Neural cell (in vitro differentiated cells): ENCODE measurements at regions not wholly inside any gene's neighbourhood (a gene's known extent, or its start where the extent isn't known, plus 50 kb on each side); places are given as distances from the start of the nearest gene placed in this dataset.
A peak's percentile ranks its signal among the peaks of the same experiment; 100 is the strongest.

Source experiments
- H2AFZ ChIP-seq: fragments of 200-600, 300-800 bp; sonication (generic), shearing (Covaris generic); 2 replicates; pipeline ENCODE4 v1.6.0; 2014; ENCODE audit warnings: low read depth, mild to moderate bottlenecking, antibody characterized with exemption, low read length, moderate library complexity
- H3F3A ChIP-seq: fragments of 200-600 bp; shearing (Covaris generic); 2 replicates; pipeline ENCODE4 v1.6.1; 2016; ENCODE audit warnings: mild to moderate bottlenecking, moderate library complexity, mixed read lengths, antibody characterized with exemption, low read length; ENCODE audit not compliant: insufficient read depth, poor library complexity, severe bottlenecking
- H3K27ac ChIP-seq: fragments of 200-600, 300-800 bp; sonication (generic), shearing (Covaris generic); 2 replicates; pipeline ENCODE4 v1.5.1; 2014; ENCODE audit warnings: mild to moderate bottlenecking, low read length, moderate library complexity
- H3K27me3 ChIP-seq: fragments of 300-800, 200-600 bp; sonication (generic), shearing (Covaris generic); 2 replicates; pipeline ENCODE4 v1.6.0; 2014; ENCODE audit warnings: mild to moderate bottlenecking, low read depth, low read length, moderate library complexity; ENCODE audit not compliant: insufficient read depth
- H3K36me3 ChIP-seq: fragments of 300-800, 200-600 bp; sonication (generic), shearing (Covaris generic); 2 replicates; pipeline ENCODE4 v1.5.1; 2014; ENCODE audit warnings: mild to moderate bottlenecking, antibody characterized with exemption, low read length, moderate library complexity; ENCODE audit not compliant: insufficient read depth
- H3K4me2 ChIP-seq: fragments of 300-800, 200-600 bp; sonication (generic), shearing (Covaris generic); 2 replicates; pipeline ENCODE4 v1.6.0; 2014; ENCODE audit warnings: mild to moderate bottlenecking, low read length
- H3K4me3 ChIP-seq: fragments of 300-800, 200-600 bp; sonication (generic), shearing (Covaris generic); 2 replicates; pipeline ENCODE4 v1.5.1; 2014; ENCODE audit warnings: mild to moderate bottlenecking, low read length, moderate library complexity
- H3K79me2 ChIP-seq: fragments of 200-600 bp; shearing (Covaris generic); replicated peaks from 2 replicates; pipeline ENCODE4 v1.6.0; 2014; ENCODE audit warnings: mild to moderate bottlenecking, low read length, moderate library complexity; ENCODE audit not compliant: insufficient read depth
- H3K9ac ChIP-seq: fragments of 300-800, 200-600 bp; sonication (generic), shearing (Covaris generic); 2 replicates; pipeline ENCODE4 v1.6.1; 2016; ENCODE audit warnings: mild to moderate bottlenecking, low read length, mixed read lengths
- H3K9me2 ChIP-seq: fragments of 200-600 bp; shearing (Covaris generic); 2 replicates; pipeline ENCODE4 v1.6.1; 2016; ENCODE audit warnings: mild to moderate bottlenecking, low read length, mixed read lengths; ENCODE audit not compliant: insufficient read depth
- H3K9me3 ChIP-seq: fragments of 200-600, 300-800 bp; sonication (generic), shearing (Covaris generic); 2 replicates; pipeline ENCODE4 v1.6.1; 2016; ENCODE audit warnings: mild to moderate bottlenecking, mixed run types, low read length, moderate library complexity, mixed read lengths
- H4K20me1 ChIP-seq: fragments of 200-600 bp; shearing (Covaris generic); 2 replicates; pipeline ENCODE4 v1.6.1; 2016; ENCODE audit warnings: mild to moderate bottlenecking, mixed run types; ENCODE audit not compliant: insufficient read depth
- EP300 ChIP-seq: fragments of 450-650 bp; conservative IDR thresholded peaks from 2 replicates; pipeline ENCODE4 v1.6.1; 2014; ENCODE audit warnings: antibody characterized with exemption, mild to moderate bottlenecking, moderate library complexity; ENCODE audit not compliant: poor library complexity, severe bottlenecking
- EZH2 ChIP-seq: fragments of 200-600, 300-800 bp; shearing (Covaris generic), sonication (generic); IDR thresholded peaks from 2 replicates; pipeline ENCODE4 v1.6.1; 2014; ENCODE audit warnings: antibody characterized with exemption, low read length, borderline replicate concordance, mild to moderate bottlenecking; ENCODE audit not compliant: insufficient read depth, poor library complexity, severe bottlenecking
- MXI1 ChIP-seq: fragments of 450-650 bp; conservative IDR thresholded peaks from 2 replicates; pipeline ENCODE4 v1.6.1; 2014; ENCODE audit warnings: antibody characterized with exemption, mild to moderate bottlenecking; ENCODE audit not compliant: poor library complexity, severe bottlenecking
- POLR2AphosphoS5 ChIP-seq: IDR thresholded peaks from 2 replicates; pipeline ENCODE4 v1.6.1; 2012
- RAD21 ChIP-seq: fragments of 450-650 bp; conservative IDR thresholded peaks from 2 replicates; pipeline ENCODE4 v1.6.1; 2014; ENCODE audit warnings: antibody characterized with exemption, mild to moderate bottlenecking, moderate library complexity
- SMC3 ChIP-seq: fragments of 450-650 bp; conservative IDR thresholded peaks from 2 replicates; pipeline ENCODE4 v1.6.1; 2014; ENCODE audit warnings: antibody characterized with exemption, mild to moderate bottlenecking, moderate library complexity; ENCODE audit not compliant: poor library complexity
- TAF1 ChIP-seq: IDR thresholded peaks from 2 replicates; pipeline ENCODE4 v1.6.1; 2012; ENCODE audit warnings: low read depth
- TF ChIP-seq, protein P1 (sequence below): IDR thresholded peaks from 2 replicates; pipeline ENCODE4 v1.6.1; 2012; ENCODE audit warnings: borderline replicate concordance
- TF ChIP-seq, protein P2 (sequence below): fragments of 450-650 bp; IDR thresholded peaks from 2 replicates; pipeline ENCODE4 v1.5.1; 2014; ENCODE audit warnings: antibody characterized with exemption, mild to moderate bottlenecking, moderate library complexity; ENCODE audit not compliant: poor library complexity, severe bottlenecking

DNA sequence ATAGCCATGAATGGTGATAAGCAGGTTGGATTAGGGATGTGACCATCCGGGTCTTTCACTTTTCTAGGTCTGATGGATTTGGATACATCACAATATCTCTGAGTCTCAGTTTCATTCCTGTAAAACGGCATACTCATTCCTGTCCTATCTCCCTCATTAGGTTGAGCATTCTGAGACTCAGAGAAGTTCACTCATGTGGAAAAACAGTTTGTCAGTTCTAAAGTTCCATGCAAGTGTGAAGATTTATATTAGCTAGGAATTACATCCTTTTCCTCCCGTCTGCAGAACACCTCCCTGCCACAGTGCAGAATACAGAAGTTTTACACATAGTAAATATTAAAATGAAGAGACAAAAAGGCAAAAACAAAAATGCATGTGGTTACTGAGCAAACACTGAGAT lies 94.2 kb upstream of the SLC25A13 start:
- Histone ChIP-seq H3K79me2 (peaks cover 11% of the 10 kb centered on the region), H3K27ac (no peak overlapping the region), H3K4me3 (no peak overlapping the region), H3K9me2 (no peaks in the 10 kb centered on the region), H3K36me3 (no peaks in the 10 kb centered on the region), H3K4me2 (no peak overlapping the region), H3K27me3 (no peaks in the 10 kb centered on the region), H3K9ac (no peak overlapping the region), H3F3A (no peaks in the 10 kb centered on the region), H3K9me3 (no peaks in the 10 kb centered on the region), H2AFZ (no peak overlapping the region), H4K20me1 (no peaks in the 10 kb centered on the region)
- TF ChIP-seq EZH2: no peak
- TF ChIP-seq RAD21: no peak
- TF ChIP-seq MXI1: no peak
- TF ChIP-seq SMC3: no peak
- TF ChIP-seq TAF1: no peak
- TF ChIP-seq POLR2AphosphoS5: no peak
- TF ChIP-seq, protein P1, sequence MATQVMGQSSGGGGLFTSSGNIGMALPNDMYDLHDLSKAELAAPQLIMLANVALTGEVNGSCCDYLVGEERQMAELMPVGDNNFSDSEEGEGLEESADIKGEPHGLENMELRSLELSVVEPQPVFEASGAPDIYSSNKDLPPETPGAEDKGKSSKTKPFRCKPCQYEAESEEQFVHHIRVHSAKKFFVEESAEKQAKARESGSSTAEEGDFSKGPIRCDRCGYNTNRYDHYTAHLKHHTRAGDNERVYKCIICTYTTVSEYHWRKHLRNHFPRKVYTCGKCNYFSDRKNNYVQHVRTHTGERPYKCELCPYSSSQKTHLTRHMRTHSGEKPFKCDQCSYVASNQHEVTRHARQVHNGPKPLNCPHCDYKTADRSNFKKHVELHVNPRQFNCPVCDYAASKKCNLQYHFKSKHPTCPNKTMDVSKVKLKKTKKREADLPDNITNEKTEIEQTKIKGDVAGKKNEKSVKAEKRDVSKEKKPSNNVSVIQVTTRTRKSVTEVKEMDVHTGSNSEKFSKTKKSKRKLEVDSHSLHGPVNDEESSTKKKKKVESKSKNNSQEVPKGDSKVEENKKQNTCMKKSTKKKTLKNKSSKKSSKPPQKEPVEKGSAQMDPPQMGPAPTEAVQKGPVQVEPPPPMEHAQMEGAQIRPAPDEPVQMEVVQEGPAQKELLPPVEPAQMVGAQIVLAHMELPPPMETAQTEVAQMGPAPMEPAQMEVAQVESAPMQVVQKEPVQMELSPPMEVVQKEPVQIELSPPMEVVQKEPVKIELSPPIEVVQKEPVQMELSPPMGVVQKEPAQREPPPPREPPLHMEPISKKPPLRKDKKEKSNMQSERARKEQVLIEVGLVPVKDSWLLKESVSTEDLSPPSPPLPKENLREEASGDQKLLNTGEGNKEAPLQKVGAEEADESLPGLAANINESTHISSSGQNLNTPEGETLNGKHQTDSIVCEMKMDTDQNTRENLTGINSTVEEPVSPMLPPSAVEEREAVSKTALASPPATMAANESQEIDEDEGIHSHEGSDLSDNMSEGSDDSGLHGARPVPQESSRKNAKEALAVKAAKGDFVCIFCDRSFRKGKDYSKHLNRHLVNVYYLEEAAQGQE: no peak
- TF ChIP-seq, protein P2, sequence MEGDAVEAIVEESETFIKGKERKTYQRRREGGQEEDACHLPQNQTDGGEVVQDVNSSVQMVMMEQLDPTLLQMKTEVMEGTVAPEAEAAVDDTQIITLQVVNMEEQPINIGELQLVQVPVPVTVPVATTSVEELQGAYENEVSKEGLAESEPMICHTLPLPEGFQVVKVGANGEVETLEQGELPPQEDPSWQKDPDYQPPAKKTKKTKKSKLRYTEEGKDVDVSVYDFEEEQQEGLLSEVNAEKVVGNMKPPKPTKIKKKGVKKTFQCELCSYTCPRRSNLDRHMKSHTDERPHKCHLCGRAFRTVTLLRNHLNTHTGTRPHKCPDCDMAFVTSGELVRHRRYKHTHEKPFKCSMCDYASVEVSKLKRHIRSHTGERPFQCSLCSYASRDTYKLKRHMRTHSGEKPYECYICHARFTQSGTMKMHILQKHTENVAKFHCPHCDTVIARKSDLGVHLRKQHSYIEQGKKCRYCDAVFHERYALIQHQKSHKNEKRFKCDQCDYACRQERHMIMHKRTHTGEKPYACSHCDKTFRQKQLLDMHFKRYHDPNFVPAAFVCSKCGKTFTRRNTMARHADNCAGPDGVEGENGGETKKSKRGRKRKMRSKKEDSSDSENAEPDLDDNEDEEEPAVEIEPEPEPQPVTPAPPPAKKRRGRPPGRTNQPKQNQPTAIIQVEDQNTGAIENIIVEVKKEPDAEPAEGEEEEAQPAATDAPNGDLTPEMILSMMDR: no peak
- TF ChIP-seq EP300: no peak

DNA sequence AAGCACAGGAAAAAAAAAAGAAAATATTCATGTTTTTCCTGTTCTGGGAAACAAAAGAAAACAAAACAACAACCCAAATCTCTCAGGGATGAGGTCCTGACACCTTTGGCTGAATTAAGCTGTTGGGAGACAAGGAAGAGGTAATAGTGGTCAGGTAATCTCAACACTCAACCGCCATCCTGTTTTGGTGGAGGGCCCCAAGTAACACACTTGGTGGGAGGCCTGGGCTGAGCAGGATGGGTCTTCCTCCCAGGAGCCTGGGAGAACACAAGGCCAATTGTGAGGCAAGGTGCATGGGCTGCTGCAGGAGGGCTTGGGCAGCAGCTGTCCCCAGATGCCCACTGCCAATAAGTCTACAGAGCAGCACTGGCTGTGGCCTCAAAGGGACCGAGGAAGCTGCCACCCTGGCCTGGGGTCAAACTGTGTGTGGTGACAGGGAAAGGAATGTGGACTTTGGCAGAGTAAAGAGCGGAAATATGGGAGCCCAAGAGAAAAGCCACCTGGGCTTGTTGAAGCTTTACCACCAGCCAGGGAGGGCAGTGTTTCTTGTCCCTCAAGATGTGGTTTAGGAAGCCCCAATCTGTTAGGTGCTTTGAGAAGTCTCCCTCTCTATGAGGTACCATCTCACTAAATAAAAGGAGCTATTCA lies 93.5 kb upstream of the SLC25A13 start:
- Histone ChIP-seq H3K27me3 (no peaks in the 10 kb centered on the region), H3K9me2 (no peaks in the 10 kb centered on the region), H3K9me3 (no peaks in the 10 kb centered on the region), H3K4me3 (no peak overlapping the region), H3F3A (no peaks in the 10 kb centered on the region), H3K27ac (no peak overlapping the region), H3K79me2 (peaks cover 11% of the 10 kb centered on the region), H2AFZ (no peak overlapping the region), H3K36me3 (no peaks in the 10 kb centered on the region), H4K20me1 (no peaks in the 10 kb centered on the region), H3K4me2 (no peak overlapping the region), H3K9ac (no peak overlapping the region)
- TF ChIP-seq, protein P1: no peak
- peak; percentile 51 for TF ChIP-seq SMC3
- no peak for TF ChIP-seq MXI1
- peak; percentile 33 for TF ChIP-seq RAD21
- TF ChIP-seq EP300: no peak
- TF ChIP-seq POLR2AphosphoS5: no peak
- TF ChIP-seq TAF1: no peak
- no peak for TF ChIP-seq EZH2
- TF ChIP-seq, protein P2: peak; percentile 12
